Colonic mucosa (tissue), 4 donors: ENCODE measurements at regions not wholly inside any gene's neighbourhood (a gene's known extent, or its start where the extent isn't known, plus 50 kb on each side); places are given as distances from the start of the nearest gene placed in this dataset.

Experiments
- DNase-seq: peaks from one replicate; pipeline ENCODE4 v3.0.0-alpha.2; 2020
- H3K27ac ChIP-seq: fragments of 200-600 bp; one replicate; pipeline ENCODE4 v1.8.0; 2021
- H3K27me3 ChIP-seq: fragments of 200-600 bp; one replicate; pipeline ENCODE4 v1.8.0; 2021
- H3K36me3 ChIP-seq: fragments of 200-600 bp; one replicate; pipeline ENCODE4 v1.8.0; 2021
- H3K4me1 ChIP-seq: fragments of 200-600 bp; one replicate; pipeline ENCODE4 v1.8.0; 2021; ENCODE audit warnings: mild to moderate bottlenecking
- H3K4me3 ChIP-seq: fragments of 200-600 bp; one replicate; pipeline ENCODE4 v1.8.0; 2021
- H3K9ac ChIP-seq, 2 donors: one replicate each; pipeline ENCODE4 v1.7.0; 2013; ENCODE audit warnings: control low read depth in 2 of 2, low read depth in 2 of 2, low read length in 2 of 2
- H3K9me3 ChIP-seq: fragments of 200-600 bp; one replicate; pipeline ENCODE4 v1.8.0; 2021
- CTCF ChIP-seq: fragments of 200-600 bp; IDR thresholded peaks from one replicate; pipeline ENCODE4 v1.8.0; 2022; ENCODE audit warnings: antibody characterized with exemption, mild to moderate bottlenecking
- intact Hi-C: fragments of 100-400 bp; cut with DNase I; formaldehyde crosslinking; loops from one replicate; pipeline ENCODE4 v1.14.1; 2022
- donor health status: healthy.
- donor health status: DM: no; HTN: no; CAD: no.
- donor health status: DM: no; HTN: no; CAD: no.

- no peaks in the 10 kb centered on the region for H3K36me3 ChIP-seq
- DNase-seq = no peak
- no peaks in the 10 kb centered on the region for H3K4me1 ChIP-seq
- no peak overlapping the region for H3K27ac ChIP-seq
- no peak overlapping the region for H3K9ac ChIP-seq
- intact Hi-C loops = no loop called here
- no peaks in the 10 kb centered on the region for H3K9me3 ChIP-seq
- H3K4me3 ChIP-seq = no peak overlapping the region
- no peak for TF ChIP-seq CTCF
- H3K27me3 ChIP-seq = no peaks in the 10 kb centered on the region
Observed at GRCh38 chr2:176702131-176702530, 432.9 kb downstream of the MTX2 start.

GRCh38 chr2:176704282-176704858, 435.1 kb downstream of the MTX2 start:
- Histone ChIP-seq H3K27me3 (no peaks in the 10 kb centered on the region), H3K4me1 (no peaks in the 10 kb centered on the region), H3K36me3 (no peaks in the 10 kb centered on the region), H3K27ac (no peak overlapping the region), H3K4me3 (no peak overlapping the region), H3K9ac (no peak overlapping the region), H3K9me3 (no peaks in the 10 kb centered on the region)
- DNase-seq = no peak
- intact Hi-C loops = no loop called here
- no peak for TF ChIP-seq CTCF

GRCh38 chr2:176709149-176709951, 440.1 kb downstream of the MTX2 start:
- H3K9me3 ChIP-seq = no peaks in the 10 kb centered on the region
- TF ChIP-seq CTCF = no peak
- H3K4me1 ChIP-seq = no peaks in the 10 kb centered on the region
- H3K9ac ChIP-seq = no peak overlapping the region
- no peak overlapping the region for H3K27ac ChIP-seq
- no peak overlapping the region for H3K4me3 ChIP-seq
- intact Hi-C loops = no loop called here
- H3K36me3 ChIP-seq = no peaks in the 10 kb centered on the region
- H3K27me3 ChIP-seq = no peaks in the 10 kb centered on the region
- no peak for DNase-seq

- no peak overlapping the region for H3K9ac ChIP-seq
Observed at GRCh38 chr2:176709991-176710390, 440.7 kb downstream of the MTX2 start.

GRCh38 chr2:176710657-176711186, 441.5 kb downstream of the MTX2 start:
- Histone ChIP-seq H3K4me3 (no peak overlapping the region), H3K9me3 (no peaks in the 10 kb centered on the region), H3K9ac (no peak overlapping the region), H3K27me3 (no peaks in the 10 kb centered on the region), H3K27ac (no peak overlapping the region), H3K4me1 (no peaks in the 10 kb centered on the region), H3K36me3 (no peaks in the 10 kb centered on the region)
- TF ChIP-seq CTCF = no peak
- no peak for DNase-seq
- intact Hi-C loops = no loop called here

More at GRCh38 chr2:176709991-176710390, 440.7 kb downstream of the MTX2 start:
- H3K4me1 ChIP-seq = no peaks in the 10 kb centered on the region
- TF ChIP-seq CTCF = no peak
- no peaks in the 10 kb centered on the region for H3K36me3 ChIP-seq
- H3K27me3 ChIP-seq = no peaks in the 10 kb centered on the region
- no peak for DNase-seq
- no peak overlapping the region for H3K27ac ChIP-seq
- H3K4me3 ChIP-seq = no peak overlapping the region
- intact Hi-C loops = no loop called here
- no peaks in the 10 kb centered on the region for H3K9me3 ChIP-seq
